K562 (cell line): ENCODE measurements at regions not wholly inside any gene's neighbourhood (a gene's known extent, or its start where the extent isn't known, plus 50 kb on each side); places are given as distances from the start of the nearest gene placed in this dataset.

ENCODE experiments used
- ATAC-seq: fragments of 200-7000 bp; cut with Tn5 transposase; 3 replicates; pipeline ENCODE4 v1.9.1; 2020; ENCODE audit warnings: moderate library complexity
- BruUV-seq: library from RNA; stranded (reverse); fragments of 400-500 nt; replicated peaks from 2 replicates; lab custom pipeline; 2021; lab: Mats Ljungman, UMichigan
- CTCF ChIA-PET: fragments of 300-600 bp; formaldehyde crosslinking; extraction: SDS; loops from one replicate; lab custom pipeline; 2021; ENCODE audit warnings: low intra/inter-chr PET ratio; lab: Yijun Ruan, JAX
- POLR2A ChIA-PET: fragments of 300-600, 350-650 bp; sonication (Branson Sonifier 250); formaldehyde crosslinking; extraction: SDS; loops from one replicate; lab custom pipeline; 2021; ENCODE audit warnings: antibody characterized with exemption, inconsistent platforms; lab: Yijun Ruan, JAX
- DNase-seq, 4 experiments: peaks; one replicate each; pipeline versions ENCODE4 v3.0.0 to v3.0.0-alpha.2; 2011 to 2018; ENCODE audit warnings: low spot score in 3 of 4, mixed read lengths in 3 of 4; ENCODE audit errors: extremely low read depth in 1 of 4
- FAIRE-seq: peaks from 2 replicates; lab custom pipeline; 2011; peaks lifted over from hg19 to GRCh38; lab: Jason Lieb, UNC
- H2AFZ ChIP-seq: 2 replicates; pipeline ENCODE4 v1.6.0; 2011; ENCODE audit warnings: low read depth, low read length, control low read depth, inconsistent platforms
- H3K27ac ChIP-seq: fragments of 200-600 bp; 3 replicates; pipeline ENCODE4 v1.8.0; 2011; ENCODE audit warnings: low read depth, mild to moderate bottlenecking, control low read depth, inconsistent platforms, low read length, moderate library complexity, mixed read lengths; ENCODE audit errors: extremely low read depth
- H3K27me3 ChIP-seq, 2 experiments: fragments of 300-600 bp in 1 of 2; 2 replicates in 1 of 2; 3 replicates in 1 of 2; pipeline versions ENCODE4 v1.6.0 to v1.8.0; 2011; ENCODE audit warnings: inconsistent platforms in 2 of 2, low read length in 2 of 2, mild to moderate bottlenecking in 1 of 2, mixed read lengths in 1 of 2, moderate library complexity in 1 of 2; ENCODE audit not compliant: control insufficient read depth in 2 of 2, insufficient read depth in 2 of 2
- H3K36me3 ChIP-seq: fragments of 300-600 bp; 3 replicates; pipeline ENCODE4 v1.8.0; 2011; ENCODE audit warnings: mild to moderate bottlenecking, low read length, inconsistent platforms; ENCODE audit not compliant: control insufficient read depth, insufficient read depth
- H3K4me1 ChIP-seq, 2 experiments: fragments of 200-600 bp in 1 of 2; replicated peaks in 1 of 2; 2 replicates in 1 of 2; 3 replicates in 1 of 2; pipeline versions ENCODE4 v1.5.1 to v1.8.0; 2011; ENCODE audit warnings: inconsistent platforms in 2 of 2, low read length in 2 of 2, mild to moderate bottlenecking in 1 of 2, mixed read lengths in 1 of 2, moderate library complexity in 1 of 2; ENCODE audit not compliant: control insufficient read depth in 2 of 2, insufficient read depth in 2 of 2
- H3K4me2 ChIP-seq: 2 replicates; pipeline ENCODE4 v1.6.1; 2011; ENCODE audit warnings: low read length, control low read depth, inconsistent platforms, mixed read lengths; ENCODE audit not compliant: insufficient read depth
- H3K4me3 ChIP-seq: fragments of 200-600 bp; sonication (generic), shearing (Covaris generic); 2 replicates; pipeline ENCODE4 v1.5.1; 2016; ENCODE audit warnings: control low read depth, inconsistent platforms
- H3K79me2 ChIP-seq: fragments of 200-600 bp; 3 replicates; pipeline ENCODE4 v1.8.0; 2011; ENCODE audit warnings: low read length, inconsistent platforms; ENCODE audit not compliant: control insufficient read depth, insufficient read depth
- H3K9ac ChIP-seq, 2 experiments: 2 replicates each; pipeline versions ENCODE4 v1.6.0 to v1.6.1; 2011; ENCODE audit warnings: low read depth in 2 of 2, low read length in 2 of 2, control low read depth in 1 of 2, inconsistent platforms in 1 of 2, mild to moderate bottlenecking in 1 of 2, mixed read lengths in 1 of 2; ENCODE audit not compliant: insufficient read depth in 1 of 2
- H3K9me1 ChIP-seq: one replicate; pipeline ENCODE4 v1.6.0; 2011; ENCODE audit warnings: inconsistent platforms, mild to moderate bottlenecking, low read length, moderate library complexity; ENCODE audit not compliant: control insufficient read depth, insufficient read depth
- H3K9me3 ChIP-seq: replicated peaks from 2 replicates; pipeline ENCODE4 v1.5.1; 2011; ENCODE audit warnings: low read depth, low read length, inconsistent platforms; ENCODE audit not compliant: control insufficient read depth, insufficient read depth
- H4K20me1 ChIP-seq: replicated peaks from 2 replicates; pipeline ENCODE4 v1.6.1; 2011; ENCODE audit warnings: low read length, inconsistent platforms, mixed read lengths; ENCODE audit not compliant: control insufficient read depth, insufficient read depth
- BRF1 ChIP-seq: IDR thresholded peaks from 3 replicates; pipeline ENCODE4 v1.6.1; 2011; ENCODE audit warnings: borderline replicate concordance, mild to moderate bottlenecking; ENCODE audit not compliant: insufficient read length; ENCODE audit errors: extremely low read depth
- CCAR2 ChIP-seq: fragments of 200-400 bp; formaldehyde crosslinking; IDR thresholded peaks from 2 replicates; pipeline ENCODE4 v1.6.1; 2017; ENCODE audit warnings: mild to moderate bottlenecking, low read depth, low read length
- FOXA3 ChIP-seq, 2 experiments: fragments of 450-650 bp in 1 of 2; sonication (generic) in 1 of 2; formaldehyde crosslinking; IDR thresholded peaks in 1 of 2; conservative IDR thresholded peaks in 1 of 2; 2 replicates each; pipeline versions ENCODE4 v1.4.0 to v1.8.0; 2020 to 2022; ENCODE audit warnings: mild to moderate bottlenecking in 2 of 2, missing genetic modification reagents in 1 of 2
- ILF3 ChIP-seq: fragments of 450-650 bp; IDR thresholded peaks from 2 replicates; pipeline ENCODE4 v1.6.1; 2018; ENCODE audit warnings: antibody characterized with exemption, mild to moderate bottlenecking, moderate library complexity, borderline replicate concordance
- JUN ChIP-seq, 2 experiments: sonication (generic) in 1 of 2; formaldehyde crosslinking in 1 of 2; IDR thresholded peaks; 2 replicates each; pipeline versions ENCODE4 v1.6.1 to v1.8.0; 2012 to 2022; ENCODE audit warnings: borderline replicate concordance in 2 of 2, mild to moderate bottlenecking in 2 of 2, improper control_type of control experiment in 1 of 2, low read depth in 1 of 2, low read length in 1 of 2, missing genetic modification reagents in 1 of 2
- PCBP2 ChIP-seq: fragments of 200-400 bp; formaldehyde crosslinking; IDR thresholded peaks from 2 replicates; pipeline ENCODE4 v1.6.1; 2018; ENCODE audit warnings: low read length, low read depth, mild to moderate bottlenecking, moderate library complexity; ENCODE audit not compliant: poor library complexity, severe bottlenecking
- PHTF2 ChIP-seq: fragments of 250-450 bp; sonication (Bioruptor Pico); IDR thresholded peaks from 2 replicates; pipeline ENCODE4 v1.5.0; 2021; ENCODE audit warnings: mild to moderate bottlenecking
- POLR2B ChIP-seq: fragments of 450-650 bp; IDR thresholded peaks from 2 replicates; pipeline ENCODE4 v1.6.1; 2018; ENCODE audit warnings: low read depth; ENCODE audit not compliant: partially characterized antibody
- POLR2G ChIP-seq: fragments of 200-400 bp; formaldehyde crosslinking; IDR thresholded peaks from 2 replicates; pipeline ENCODE4 v1.6.1; 2017; ENCODE audit warnings: low read depth, mild to moderate bottlenecking, antibody characterized with exemption, low read length, moderate library complexity
- SUPT5H ChIP-seq: fragments of 450-650 bp; IDR thresholded peaks from 2 replicates; pipeline ENCODE4 v1.6.1; 2016
- ZNF133 ChIP-seq: fragments of 250-450 bp; sonication (Bioruptor Pico); IDR thresholded peaks from 2 replicates; pipeline ENCODE4 v1.4.0; 2020; ENCODE audit warnings: mild to moderate bottlenecking
- ZNF140 ChIP-seq: fragments of 250-450 bp; sonication (Bioruptor Pico); IDR thresholded peaks from 2 replicates; pipeline ENCODE4 v1.8.0; 2021; ENCODE audit warnings: moderate library complexity, mild to moderate bottlenecking, inconsistent platforms
- ZNF143 ChIP-seq: sonication (generic); formaldehyde crosslinking; IDR thresholded peaks from 2 replicates; pipeline ENCODE4 v1.9.0; 2022; ENCODE audit warnings: mild to moderate bottlenecking, missing genetic modification reagents
- ZNF444 ChIP-seq: fragments of 250-450 bp; sonication (Bioruptor Pico); IDR thresholded peaks from 2 replicates; pipeline ENCODE4 v1.4.0; 2020; ENCODE audit warnings: mild to moderate bottlenecking, moderate library complexity
- ZNF584 ChIP-seq: fragments of 200-800 bp; sonication (Bioruptor generic); IDR thresholded peaks from 2 replicates; pipeline ENCODE4 v1.6.1; 2016; ENCODE audit warnings: low read depth, mild to moderate bottlenecking, missing genetic modification characterization, missing compliant biosample characterization
- ZNF696 ChIP-seq: fragments of 250-450 bp; sonication (Bioruptor Pico); conservative IDR thresholded peaks from 2 replicates; pipeline ENCODE4 v1.4.0; 2020; ENCODE audit warnings: mild to moderate bottlenecking, moderate library complexity
- WGBS: fragments of 100-300 bp; shearing (Covaris generic); methylation state at CpG from one replicate; pipeline ENCODE4 v1.1.6; 2016; ENCODE audit warnings: low coverage, mixed read lengths; ENCODE audit not compliant: insufficient coverage; ENCODE audit errors: missing lambda C conversion rate; 5-methylcytosine and 5-hydroxymethylcytosine counted together
- in situ Hi-C: fragments of 300-500 bp; cut with MboI; formaldehyde crosslinking; loops from 4 replicates; pipeline ENCODE4 v1.15.0; 2018; ENCODE audit warnings: inconsistent platforms, mixed read lengths
- intact Hi-C: fragments of 100-400 bp; cut with micrococcal nuclease; formaldehyde crosslinking; loops from 2 replicates; pipeline ENCODE4 v1.14.2; 2022

DNA sequence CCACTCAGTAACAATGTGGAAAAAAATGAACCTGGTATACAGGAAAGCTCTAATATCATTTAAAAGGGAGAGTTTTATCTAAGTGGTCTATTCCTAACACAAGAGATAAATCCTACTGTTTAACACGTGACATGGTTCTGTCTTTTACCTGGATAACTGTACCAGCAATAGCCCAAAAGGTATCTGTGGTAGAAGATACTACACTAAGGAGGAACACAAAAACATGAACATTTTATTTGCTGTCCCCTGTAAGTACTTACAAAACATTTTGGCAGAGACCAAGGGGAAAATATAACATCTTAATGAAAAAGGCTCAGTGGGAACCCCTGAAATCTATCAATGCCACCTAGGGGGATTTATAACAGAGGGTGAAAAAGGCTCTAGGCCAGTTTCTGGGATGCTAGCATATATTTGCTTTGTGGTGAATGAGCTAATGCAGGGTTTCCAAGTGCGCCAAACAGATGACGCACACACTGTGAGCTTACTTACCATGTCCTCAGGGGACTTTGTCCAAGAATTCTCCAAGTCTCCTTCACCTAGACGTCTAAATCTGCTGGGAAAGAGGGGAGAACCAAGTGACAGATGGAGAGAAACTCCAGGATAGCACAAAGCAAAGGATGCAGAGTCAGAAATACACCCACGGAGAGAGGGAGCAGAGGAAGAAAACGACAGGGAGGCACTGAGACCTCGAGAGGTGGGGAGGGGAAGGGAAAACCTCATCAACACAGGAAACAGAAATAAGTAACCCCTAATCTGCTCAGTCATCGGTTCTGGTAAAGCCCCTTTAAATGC, 112.5 kb upstream of the PRNP start:
- intact Hi-C loops: no loop called here
- CTCF ChIA-PET: no interaction called here
- in situ Hi-C loops: no loop called here
- Histone ChIP-seq H3K4me3 (no peak overlapping the region), H3K27ac (no peak overlapping the region), H3K9me3 (no peaks in the 10 kb centered on the region), H3K9ac (no peak overlapping the region), H3K9me1 (no peaks in the 10 kb centered on the region), H2AFZ (no peak overlapping the region), H3K27me3 (no peaks in the 10 kb centered on the region), H3K4me2 (no peak overlapping the region), H3K36me3 (no peaks in the 10 kb centered on the region), H4K20me1 (no peaks in the 10 kb centered on the region), H3K79me2 (no peaks in the 10 kb centered on the region), H3K4me1 (no peaks in the 10 kb centered on the region)
- ATAC-seq (no peak), DNase-seq (no peak), FAIRE-seq (no peak)
- no peak for TF ChIP-seq PCBP2
- no peak for TF ChIP-seq ZNF444 (CRISPR knock-in tag)
- no peak for TF ChIP-seq POLR2B
- TF ChIP-seq ZNF133 (CRISPR knock-in tag): no peak
- no peak for TF ChIP-seq BRF1
- TF ChIP-seq CCAR2: no peak
- no peak for TF ChIP-seq PHTF2 (CRISPR knock-in tag)
- TF ChIP-seq POLR2G: no peak
- no peak for TF ChIP-seq ILF3
- no peak for TF ChIP-seq ZNF143 (CRISPR knock-in tag)
- no peak for TF ChIP-seq ZNF584 (CRISPR knock-in tag)
- TF ChIP-seq JUN (IDR thresholded peaks at IDR 0.05; ENCODE audit: borderline replicate concordance, low read depth, low read length): no peak
- TF ChIP-seq JUN (CRISPR knock-in tag; IDR thresholded peaks at IDR 0.05; ENCODE audit: borderline replicate concordance): no peak
- TF ChIP-seq ZNF140 (CRISPR knock-in tag): no peak
- no peak for TF ChIP-seq FOXA3 (CRISPR knock-in tag; conservative IDR thresholded peaks at IDR 0.05 in 1 of 2, IDR thresholded peaks at IDR 0.05 in 1 of 2)
- no peak for TF ChIP-seq ZNF696 (CRISPR knock-in tag)
- no peak for TF ChIP-seq SUPT5H
- BruUV-seq: no TSS peak
- POLR2A ChIA-PET: no interaction called here
- WGBS: 0% methylated on average over 4 of the region's 8 CpGs
